ENCODE measurements at regions not wholly inside any gene's neighbourhood (a gene's known extent, or its start where the extent isn't known, plus 50 kb on each side); places are given as distances from the start of the nearest gene placed in this dataset.

GRCh38 chr10:59085711-59086502, 90.5 kb upstream of the PHYHIPL start:
- no peak for DNase-seq (ENCODE audit: low read depth, low spot score)

GRCh38 chr10:59087486-59087885, 89.0 kb upstream of the PHYHIPL start:
- no peak for DNase-seq (ENCODE audit: low read depth, low spot score)

DNA sequence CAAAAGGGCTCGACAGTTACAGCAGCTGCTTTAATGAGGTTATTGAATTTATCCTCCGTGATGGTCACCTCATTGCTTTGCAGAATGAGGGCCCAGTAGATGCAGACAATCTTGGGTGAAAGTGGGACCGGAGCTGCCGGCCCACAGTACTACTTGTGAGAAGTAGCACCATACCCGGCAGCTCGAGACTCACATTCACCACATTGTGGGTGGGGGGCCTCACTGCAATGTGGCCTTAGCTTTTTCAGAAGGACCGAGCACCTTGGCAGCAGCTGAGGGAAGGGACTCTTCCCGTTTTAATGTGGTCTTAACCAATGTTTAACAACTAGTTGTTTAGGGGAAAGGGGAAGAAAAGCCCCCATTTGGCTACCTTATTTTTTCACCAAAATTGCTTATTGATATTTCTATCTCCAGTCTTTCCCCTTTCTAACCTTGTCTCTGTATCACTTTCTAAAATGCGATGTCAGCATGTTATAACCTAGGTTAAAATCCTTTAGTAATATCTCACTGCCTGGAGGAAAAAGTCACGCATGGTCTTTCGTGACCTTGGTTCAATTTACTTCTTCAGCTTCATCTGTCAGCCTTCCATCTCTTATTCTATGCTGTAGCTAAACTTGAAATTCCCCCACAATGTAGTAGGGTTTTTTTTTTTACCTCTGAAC, 87.4 kb upstream of the PHYHIPL start:
- no peak for DNase-seq (ENCODE audit: low read depth, low spot score)

GRCh38 chr10:59090817-59091622, 85.4 kb upstream of the PHYHIPL start:
- no peak for DNase-seq (ENCODE audit: low read depth, low spot score)

GRCh38 chr10:59093461-59093860, 83.0 kb upstream of the PHYHIPL start:
- no peak for DNase-seq (ENCODE audit: low read depth, low spot score)

- no peak for DNase-seq (ENCODE audit: low read depth, low spot score)
These were observed 79.8 kb upstream of the PHYHIPL start for GRCh38 chr10:59096631-59097030.

DNA sequence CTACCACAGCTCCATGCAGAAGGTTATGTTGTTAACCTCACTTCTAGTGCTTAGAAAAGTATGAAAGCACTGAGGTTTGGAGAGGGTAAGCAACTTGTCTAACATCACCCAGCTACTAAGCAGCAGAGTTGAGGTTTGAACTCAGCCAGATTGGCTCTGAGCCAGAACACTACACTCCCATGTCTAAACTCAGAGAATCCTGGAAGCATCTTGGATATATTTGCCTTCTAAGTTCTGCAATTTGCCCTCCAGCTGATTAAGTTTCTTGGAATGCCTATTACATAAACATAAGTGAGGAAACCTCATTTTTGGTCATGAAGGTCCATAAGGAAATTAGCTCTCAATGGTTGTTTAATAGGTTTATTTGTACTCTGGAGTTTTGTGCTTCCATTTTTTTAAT, 78.1 kb upstream of the PHYHIPL start:
- DNase-seq (ENCODE audit: low read depth, low spot score), result no peak

DNA sequence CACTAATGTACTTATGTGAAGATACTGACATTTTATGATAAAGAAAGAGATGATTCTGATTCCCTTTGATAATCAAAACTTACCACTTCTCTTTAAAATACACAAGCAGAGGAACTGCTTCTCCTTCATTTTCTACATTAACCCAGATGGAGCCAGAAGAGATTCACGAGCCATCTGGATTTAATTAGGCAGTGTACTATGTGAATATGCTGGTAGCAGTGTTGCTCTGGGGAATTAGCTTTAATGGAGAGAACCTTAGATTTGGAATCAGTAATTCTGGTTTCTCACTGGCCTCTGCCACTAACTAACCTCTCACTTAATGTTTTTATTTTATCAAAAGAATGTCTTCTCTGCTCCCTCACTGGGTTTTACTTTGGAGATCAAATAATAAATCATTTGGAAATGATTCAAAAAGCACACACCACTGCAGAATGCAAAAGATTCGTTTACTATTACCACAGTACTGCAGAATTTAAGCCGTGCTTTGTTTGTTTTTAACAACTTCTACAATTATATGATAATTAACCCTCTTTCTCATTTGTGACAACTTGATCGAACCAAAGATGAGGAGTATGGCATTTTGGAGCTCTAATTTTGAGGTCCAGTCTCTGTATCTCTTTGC, 77.5 kb upstream of the PHYHIPL start:
- DNase-seq (ENCODE audit: low read depth, low spot score), result peak; percentile 32

DNA sequence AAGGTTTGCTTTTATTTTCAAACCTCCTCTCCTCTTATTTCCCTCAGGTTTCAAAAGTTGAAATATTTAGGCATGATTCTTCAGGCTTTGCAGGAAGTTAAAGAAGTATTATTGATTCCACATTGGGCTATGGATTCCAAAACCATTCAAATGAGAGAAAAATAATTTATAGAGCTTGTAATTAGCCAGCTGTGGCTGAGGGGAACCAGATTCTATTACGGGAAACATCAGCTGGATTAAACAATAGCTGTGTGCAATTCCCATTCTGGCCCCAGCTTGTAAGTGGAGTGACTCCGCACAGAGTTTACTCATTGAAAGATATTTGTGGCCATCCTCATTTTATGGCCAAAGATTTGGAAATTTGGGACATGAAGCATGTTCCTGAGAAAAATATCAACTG, 77.0 kb upstream of the PHYHIPL start:
- DNase-seq (ENCODE audit: low read depth, low spot score), result no peak

- no peak for DNase-seq (ENCODE audit: low read depth, low spot score)
These were observed 74.0 kb upstream of the PHYHIPL start for GRCh38 chr10:59102394-59102793.

- DNase-seq (ENCODE audit: low read depth, low spot score), result no peak
These were observed 72.3 kb upstream of the PHYHIPL start for GRCh38 chr10:59104186-59104585.

GRCh38 chr10:59106441-59106840, 70.0 kb upstream of the PHYHIPL start:
- no peak for DNase-seq (ENCODE audit: low read depth, low spot score)

GRCh38 chr10:59107147-59107546, 69.3 kb upstream of the PHYHIPL start:
- no peak for DNase-seq (ENCODE audit: low read depth, low spot score)

GRCh38 chr10:59108296-59108870, 68.1 kb upstream of the PHYHIPL start:
- no peak for DNase-seq (ENCODE audit: low read depth, low spot score)

DNA sequence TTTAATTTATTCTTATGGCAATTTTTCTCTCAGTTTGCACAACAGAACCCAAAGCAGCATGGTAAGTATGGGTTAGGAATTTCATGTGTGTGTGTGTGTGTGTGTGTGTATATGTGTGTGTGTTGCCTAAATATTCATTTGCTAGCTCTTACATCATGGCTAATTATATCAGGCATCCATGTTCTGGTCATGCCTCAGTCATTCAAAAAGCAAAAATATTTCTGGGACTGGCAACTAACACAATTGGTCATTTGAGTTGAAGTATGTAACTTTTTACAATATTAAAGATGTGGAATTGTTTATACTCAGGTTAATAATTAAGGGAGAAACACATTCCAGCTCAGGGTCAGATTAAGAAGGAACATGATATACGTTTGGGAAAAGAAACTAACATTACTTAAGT, 67.6 kb upstream of the PHYHIPL start:
- DNase-seq (ENCODE audit: low read depth, low spot score), result no peak

- no peak for DNase-seq (ENCODE audit: low read depth, low spot score)
These were observed 66.6 kb upstream of the PHYHIPL start for GRCh38 chr10:59109826-59110225.

GRCh38 chr10:59124187-59124586, 52.3 kb upstream of the PHYHIPL start:
- DNase-seq (ENCODE audit: low read depth, low spot score), result no peak

- DNase-seq (ENCODE audit: low read depth, low spot score), result no peak
These were observed 50.8 kb upstream of the PHYHIPL start for GRCh38 chr10:59125666-59126065.

DNA sequence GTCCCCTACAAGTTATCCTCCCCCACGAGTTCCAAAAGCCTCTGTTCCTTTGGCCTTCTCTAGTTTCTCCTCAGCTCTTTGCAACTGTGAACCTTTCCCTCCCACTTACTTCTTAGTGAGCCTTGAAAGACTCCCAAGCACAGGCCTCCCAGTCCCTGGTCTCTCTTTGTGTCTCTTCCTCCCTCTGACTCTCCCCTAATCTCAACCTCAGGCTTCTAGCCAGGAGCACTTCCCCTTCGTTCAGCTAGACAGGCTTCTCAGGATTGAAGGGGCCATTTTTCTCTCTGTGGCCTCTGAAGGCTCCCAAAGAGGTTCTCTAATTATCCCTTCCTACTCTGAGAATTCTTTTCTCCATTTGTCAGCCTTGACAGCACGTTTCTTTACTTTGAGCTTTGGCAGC, 50.2 kb upstream of the PHYHIPL start:
- no peak for DNase-seq (ENCODE audit: low read depth, low spot score)

Measured in brain pericyte (primary cell).